ENCODE measurements at regions not wholly inside any gene's neighbourhood (a gene's known extent, or its start where the extent isn't known, plus 50 kb on each side); places are given as distances from the start of the nearest gene placed in this dataset.

- POLR2A ChIA-PET: no interaction called here
- CTCF ChIA-PET (ENCODE audit: low intra/inter-chr PET ratio, low total read pairs): no interaction called here
- Histone ChIP-seq H3K9me3 (ENCODE audit: low read length) (peaks cover 30% of the 10 kb centered on the region; the same call in 1 of the 2 replicates), H3K9ac (ENCODE audit: insufficient read depth, low read depth, low read length) (no peak overlapping the region), H4K20me1 (ENCODE audit: insufficient read depth, low read length) (no peaks in the 10 kb centered on the region), H3K4me2 (ENCODE audit: low read depth, low read length) (no peak overlapping the region), H3K27me3 (ENCODE audit: control insufficient read depth in 1 of 2, insufficient read depth in 2 of 2, low read length in 2 of 2) (no peaks in the 10 kb centered on the region), H3K36me3 (replicated peaks in 1 of 2; ENCODE audit: control insufficient read depth in 1 of 2, insufficient read depth in 2 of 2, low read length in 2 of 2) (no peaks in the 10 kb centered on the region), H3K79me2 (ENCODE audit: insufficient read depth, low read length) (no peaks in the 10 kb centered on the region), H3K4me3 (replicated peaks in 1 of 3; ENCODE audit: insufficient read depth in 1 of 3, low read depth in 2 of 3, low read length in 3 of 3) (no peak overlapping the region), H3K4me1 (ENCODE audit: insufficient read depth, low read length) (no peaks in the 10 kb centered on the region), H3K27ac (ENCODE audit: extremely low read length, insufficient read depth, low read length) (no peak overlapping the region), H2AFZ (ENCODE audit: low read length) (no peak overlapping the region)
- TF ChIP-seq ZMAT3 (CRISPR knock-in tag; conservative IDR thresholded peaks at IDR 0.05): no peak
- TF ChIP-seq GMEB1 (CRISPR knock-in tag; IDR thresholded peaks at IDR 0.05; ENCODE audit: borderline replicate concordance): no peak
- no peak for TF ChIP-seq RBAK (CRISPR knock-in tag; IDR thresholded peaks at IDR 0.05)
- no peak for TF ChIP-seq ZBTB34 (CRISPR knock-in tag; IDR thresholded peaks at IDR 0.05)
- TF ChIP-seq UBTF (CRISPR knock-in tag; IDR thresholded peaks at IDR 0.05): no peak
- TF ChIP-seq CBX5 (CRISPR knock-in tag; IDR thresholded peaks at IDR 0.05; ENCODE audit: borderline replicate concordance): no peak
- no peak for TF ChIP-seq IKZF4 (CRISPR knock-in tag; IDR thresholded peaks at IDR 0.05; ENCODE audit: borderline replicate concordance, low read depth, not compliant biosample characterization)
- no peak for TF ChIP-seq HES4 (CRISPR knock-in tag; IDR thresholded peaks at IDR 0.05; ENCODE audit: borderline replicate concordance)
- TF ChIP-seq ZNF674 (CRISPR knock-in tag; IDR thresholded peaks at IDR 0.05; ENCODE audit: low read depth): no peak
- no peak for TF ChIP-seq JUNB (CRISPR knock-in tag; IDR thresholded peaks at IDR 0.05; ENCODE audit: borderline replicate concordance)
- no peak for TF ChIP-seq RFXAP (CRISPR knock-in tag; IDR thresholded peaks at IDR 0.05; ENCODE audit: borderline replicate concordance)
- no peak for TF ChIP-seq ZNF256 (CRISPR knock-in tag; conservative IDR thresholded peaks at IDR 0.05)
- TF ChIP-seq KDM1A (CRISPR knock-in tag; IDR thresholded peaks at IDR 0.05): no peak
- no peak for TF ChIP-seq ARNTL (CRISPR knock-in tag; IDR thresholded peaks at IDR 0.05)
- no peak for TF ChIP-seq ARID2 (CRISPR knock-in tag; IDR thresholded peaks at IDR 0.05; ENCODE audit: borderline replicate concordance)
- WGBS (ENCODE audit: low lambda C conversion rate): no CpG with 5 or more reads among the region's 2 CpGs
- ATAC-seq: no peak
- intact Hi-C loops (cut with micrococcal nuclease; ENCODE audit: unreplicated experiment) (no loop called here), in situ Hi-C loops (cut with HindIII; ENCODE audit: extremely low pct_ligation_motif_present, low pct_unique_long_range_greater_than_20kb) (no loop called here)
- no peak for DNase-seq (ENCODE audit: low spot score)
- no TSS peak for BruUV-seq (replicated peaks)
- FAIRE-seq: no peak
These were observed 358.4 kb upstream of the MAGEB16 start for GRCh38 chrX:35439692-35440091.

Data from HepG2 (cell line).